GM23338 (cell line): ENCODE measurements at regions not wholly inside any gene's neighbourhood (a gene's known extent, or its start where the extent isn't known, plus 50 kb on each side); places are given as distances from the start of the nearest gene placed in this dataset.

ENCODE experiments used
- ATAC-seq: fragments of 200-7000 bp; cut with Tn5 transposase; 3 replicates; pipeline ENCODE4 v1.9.1; 2020
- DNase-seq: peaks from one replicate; pipeline ENCODE4 v3.0.0-alpha.2; 2015; ENCODE audit warnings: low spot score
- H2AFZ ChIP-seq: fragments of 200-600 bp; sonication (generic); 2 replicates; pipeline ENCODE4 v1.8.0; 2016; ENCODE audit warnings: antibody characterized with exemption, mild to moderate bottlenecking, moderate library complexity
- H3F3A ChIP-seq: fragments of 200-600 bp; sonication (generic); replicated peaks from 2 replicates; pipeline ENCODE4 v1.8.0; 2017; ENCODE audit warnings: antibody characterized with exemption, mixed run types, low read depth
- H3K27ac ChIP-seq: fragments of 200-600 bp; sonication (generic); 2 replicates; pipeline ENCODE4 v1.6.1; 2016; ENCODE audit warnings: low read depth
- H3K27me3 ChIP-seq: fragments of 200-600 bp; sonication (generic); 2 replicates; pipeline ENCODE4 v1.8.0; 2016; ENCODE audit warnings: mild to moderate bottlenecking, mixed run types, moderate library complexity; ENCODE audit not compliant: insufficient read depth
- H3K36me3 ChIP-seq: fragments of 200-600 bp; sonication (generic); 2 replicates; pipeline ENCODE4 v1.8.0; 2016; ENCODE audit warnings: mild to moderate bottlenecking; ENCODE audit not compliant: insufficient read depth
- H3K4me1 ChIP-seq: fragments of 200-600 bp; sonication (generic); 2 replicates; pipeline ENCODE4 v1.8.0; 2016; ENCODE audit warnings: mild to moderate bottlenecking, moderate library complexity; ENCODE audit not compliant: insufficient read depth
- H3K4me2 ChIP-seq: fragments of 200-600 bp; sonication (generic); 2 replicates; pipeline ENCODE4 v1.7.1; 2017; ENCODE audit warnings: mixed run types
- H3K4me3 ChIP-seq: fragments of 200-600 bp; sonication (generic); 2 replicates; pipeline ENCODE4 v1.6.1; 2016; ENCODE audit warnings: mixed run types
- H3K79me2 ChIP-seq: fragments of 200-600 bp; sonication (generic); replicated peaks from 2 replicates; pipeline ENCODE4 v1.8.0; 2017; ENCODE audit warnings: mild to moderate bottlenecking; ENCODE audit not compliant: insufficient read depth
- H3K9me2 ChIP-seq: fragments of 200-600 bp; sonication (generic); 2 replicates; pipeline ENCODE4 v1.8.0; 2017; ENCODE audit not compliant: insufficient read depth
- H4K20me1 ChIP-seq: fragments of 200-600 bp; sonication (generic); replicated peaks from 2 replicates; pipeline ENCODE4 v1.8.0; 2017; ENCODE audit warnings: mild to moderate bottlenecking; ENCODE audit not compliant: insufficient read depth
- H3K27ac Mint-ChIP-seq: 2 replicates; pipeline ENCODE4 v1.8.0; 2020; ENCODE audit warnings: inconsistent platforms, mild to moderate bottlenecking, moderate library complexity, mixed read lengths
- H3K27me3 Mint-ChIP-seq: 3 replicates; pipeline ENCODE4 v1.8.0; 2022; ENCODE audit warnings: low read depth, mild to moderate bottlenecking, moderate library complexity, mixed read lengths, inconsistent platforms; ENCODE audit not compliant: insufficient read depth, poor library complexity
- H3K36me3 Mint-ChIP-seq: 3 replicates; pipeline ENCODE4 v1.8.0; 2021; ENCODE audit warnings: low read depth, mild to moderate bottlenecking, inconsistent platforms, moderate library complexity, mixed read lengths
- H3K4me1 Mint-ChIP-seq: 3 replicates; pipeline ENCODE4 v1.8.0; 2020; ENCODE audit warnings: mild to moderate bottlenecking, inconsistent platforms, mixed read lengths
- H3K4me3 Mint-ChIP-seq: 3 replicates; pipeline ENCODE4 v1.8.0; 2021; ENCODE audit warnings: moderate library complexity, mild to moderate bottlenecking, inconsistent platforms, mixed read lengths
- H3K9me3 Mint-ChIP-seq: 3 replicates; pipeline ENCODE4 v1.8.0; 2020; ENCODE audit warnings: moderate library complexity, mild to moderate bottlenecking, inconsistent platforms, mixed read lengths
- CTCF ChIP-seq, 2 experiments: fragments of 200-600 bp in 1 of 2; sonication (generic) in 1 of 2; conservative IDR thresholded peaks; 2 replicates each; pipeline versions ENCODE4 v1.5.1 to v1.6.1; 2016 to 2017; ENCODE audit warnings: antibody characterized with exemption in 2 of 2, low read depth in 2 of 2, mild to moderate bottlenecking in 2 of 2, moderate library complexity in 1 of 2
- ETS1 ChIP-seq: IDR thresholded peaks from 2 replicates; pipeline ENCODE4 v1.6.1; 2016; ENCODE audit warnings: antibody characterized with exemption
- EZH2 ChIP-seq: fragments of 200-600 bp; sonication (generic); IDR thresholded peaks from one replicate; pipeline ENCODE4 v1.8.0; 2017; ENCODE audit warnings: antibody characterized with exemption, mild to moderate bottlenecking, low read depth; ENCODE audit not compliant: unreplicated experiment
- EZH2phosphoT487 ChIP-seq: fragments of 200-600 bp; sonication (generic); IDR thresholded peaks from one replicate; pipeline ENCODE4 v1.8.1; 2018; ENCODE audit warnings: antibody characterized with exemption; ENCODE audit not compliant: unreplicated experiment
- JUNB ChIP-seq: IDR thresholded peaks from one replicate; pipeline ENCODE4 v1.6.1; 2016; ENCODE audit warnings: antibody characterized with exemption; ENCODE audit not compliant: unreplicated experiment
- POLR2AphosphoS5 ChIP-seq: IDR thresholded peaks from 2 replicates; pipeline ENCODE4 v1.6.1; 2016; ENCODE audit warnings: antibody characterized with exemption, low read depth
- ZNF114 ChIP-seq: fragments of 250-450 bp; sonication (Bioruptor Pico); IDR thresholded peaks from 2 replicates; pipeline ENCODE4 v1.5.0; 2020; ENCODE audit warnings: mild to moderate bottlenecking, moderate library complexity
- ZNF331 ChIP-seq: fragments of 250-450 bp; sonication (Bioruptor Pico); IDR thresholded peaks from 2 replicates; pipeline ENCODE4 v1.5.0; 2020; ENCODE audit warnings: low read depth, mild to moderate bottlenecking, moderate library complexity
- ZNF462 ChIP-seq: fragments of 250-450 bp; sonication (Bioruptor Pico); IDR thresholded peaks from 2 replicates; pipeline ENCODE4 v1.5.0; 2020; ENCODE audit warnings: mild to moderate bottlenecking, moderate library complexity

- Histone ChIP-seq H3K4me1 (peaks cover 6% of the 10 kb centered on the region; the same call in 1 of the 2 replicates), H3K27me3 (no peaks in the 10 kb centered on the region), H2AFZ (no peak overlapping the region), H3K4me2 (no peak overlapping the region), H3K36me3 (no peaks in the 10 kb centered on the region), H3K79me2 (no peaks in the 10 kb centered on the region), H3K27ac (no peak overlapping the region), H3F3A (no peaks in the 10 kb centered on the region), H3K4me3 (no peak overlapping the region), H4K20me1 (no peaks in the 10 kb centered on the region), H3K9me2 (no peaks in the 10 kb centered on the region)
- Mint-ChIP-seq H3K9me3 (no peaks in the 10 kb centered on the region), H3K4me1 (peaks cover 18% of the 10 kb centered on the region), H3K27ac (no peak overlapping the region), H3K36me3 (no peaks in the 10 kb centered on the region), H3K27me3 (peaks cover 11% of the 10 kb centered on the region), H3K4me3 (no peak overlapping the region)
- no peak for DNase-seq
- no peak for ATAC-seq
- TF ChIP-seq CTCF (conservative IDR thresholded peaks at IDR 0.05; ENCODE audit: low read depth in 2 of 2) (no peak), ZNF331 (CRISPR knock-in tag) (no peak), EZH2 (no peak), ZNF114 (no peak), EZH2phosphoT487 (no peak)
Measured at GRCh38 chr5:10861423-10861790, 100.4 kb upstream of the DAP start.

- DNase-seq (no peak), ATAC-seq (no peak)
- no peaks in the 10 kb centered on the region for H3K9me3 Mint-ChIP-seq
- H3K4me3 Mint-ChIP-seq: no peak overlapping the region
- H3K27ac ChIP-seq: no peak overlapping the region
- H3K27me3 Mint-ChIP-seq: peaks cover 16% of the 10 kb centered on the region
- H3K4me1 ChIP-seq: peaks cover 11% of the 10 kb centered on the region; the same call in 1 of the 2 replicates
- H3K4me1 Mint-ChIP-seq: peaks cover 23% of the 10 kb centered on the region
- H3K4me2 ChIP-seq: no peak overlapping the region
- no peaks in the 10 kb centered on the region for H4K20me1 ChIP-seq
- no peaks in the 10 kb centered on the region for H3K79me2 ChIP-seq
- no peaks in the 10 kb centered on the region for H3K9me2 ChIP-seq
- H3K27ac Mint-ChIP-seq: no peak overlapping the region
- H3K4me3 ChIP-seq: no peak overlapping the region
- H2AFZ ChIP-seq: no peak overlapping the region
- no peaks in the 10 kb centered on the region for H3K36me3 Mint-ChIP-seq
- no peaks in the 10 kb centered on the region for H3K36me3 ChIP-seq
- H3K27me3 ChIP-seq: no peaks in the 10 kb centered on the region
- no peaks in the 10 kb centered on the region for H3F3A ChIP-seq
- TF ChIP-seq ZNF462: no peak
- TF ChIP-seq POLR2AphosphoS5: no peak
- TF ChIP-seq ZNF114: no peak
- no peak for TF ChIP-seq JUNB
- no peak for TF ChIP-seq ETS1
Measured at GRCh38 chr5:10860645-10861422, 99.8 kb upstream of the DAP start.
